Midbrain (tissue), 1 donor: ENCODE measurements at regions not wholly inside any gene's neighbourhood (a gene's known extent, or its start where the extent isn't known, plus 50 kb on each side); places are given as distances from the start of the nearest gene placed in this dataset.

Source experiments
- DNase-seq: peaks from one replicate; lab custom pipeline; 2025; lab: John Stamatoyannopoulos, UW

- DNase-seq: no peak
Measured at GRCh38 chrX:42725196-42725595, 52.8 kb downstream of the PPP1R2C start.

GRCh38 chrX:42720209-42720608 is 57.8 kb downstream of the PPP1R2C start:
- DNase-seq: no peak

- no peak for DNase-seq
Measured at GRCh38 chrX:42715701-42716262, 62.2 kb downstream of the PPP1R2C start.

GRCh38 chrX:42714981-42715700 is 62.8 kb downstream of the PPP1R2C start:
- DNase-seq: peak; percentile 67

GRCh38 chrX:42710452-42710851 is 67.5 kb downstream of the PPP1R2C start:
- DNase-seq: no peak

- no peak for DNase-seq
Measured at GRCh38 chrX:42708222-42708621, 69.7 kb downstream of the PPP1R2C start.

- DNase-seq: no peak
Measured at GRCh38 chrX:42707742-42708141, 70.2 kb downstream of the PPP1R2C start.

- DNase-seq: no peak
Measured at GRCh38 chrX:42704454-42704853, 73.5 kb downstream of the PPP1R2C start.

- no peak for DNase-seq
Measured at GRCh38 chrX:42697544-42697943, 80.4 kb downstream of the PPP1R2C start.

- no peak for DNase-seq
Measured at GRCh38 chrX:42696536-42697124, 81.3 kb downstream of the PPP1R2C start.

GRCh38 chrX:42695800-42696358 is 82.1 kb downstream of the PPP1R2C start:
- DNase-seq: no peak

- DNase-seq: no peak
Measured at GRCh38 chrX:42694260-42694815, 83.6 kb downstream of the PPP1R2C start.

- peak; percentile 20 for DNase-seq
Measured at GRCh38 chrX:42691196-42691595, 86.8 kb downstream of the PPP1R2C start.

GRCh38 chrX:42686706-42687105 is 91.3 kb downstream of the PPP1R2C start:
- no peak for DNase-seq

- DNase-seq: no peak
Measured at GRCh38 chrX:42686296-42686695, 91.7 kb downstream of the PPP1R2C start.

- no peak for DNase-seq
Measured at GRCh38 chrX:42684065-42684464, 93.9 kb downstream of the PPP1R2C start.

GRCh38 chrX:42680666-42681065 is 97.3 kb downstream of the PPP1R2C start:
- DNase-seq: peak; percentile 11

- no peak for DNase-seq
Measured at GRCh38 chrX:42678133-42678532, 99.8 kb downstream of the PPP1R2C start.

- DNase-seq: no peak
Measured at GRCh38 chrX:42673301-42673810, 104.6 kb downstream of the PPP1R2C start.

- no peak for DNase-seq
Measured at GRCh38 chrX:42664680-42665079, 113.3 kb downstream of the PPP1R2C start.

- no peak for DNase-seq
Measured at GRCh38 chrX:42628471-42628870, 149.5 kb downstream of the PPP1R2C start.

GRCh38 chrX:42627891-42628290 is 150.1 kb downstream of the PPP1R2C start:
- no peak for DNase-seq

- DNase-seq: no peak
Measured at GRCh38 chrX:42624524-42624923, 153.4 kb downstream of the PPP1R2C start.
